ENCODE measurements at regions not wholly inside any gene's neighbourhood (a gene's known extent, or its start where the extent isn't known, plus 50 kb on each side); places are given as distances from the start of the nearest gene placed in this dataset.

DNA sequence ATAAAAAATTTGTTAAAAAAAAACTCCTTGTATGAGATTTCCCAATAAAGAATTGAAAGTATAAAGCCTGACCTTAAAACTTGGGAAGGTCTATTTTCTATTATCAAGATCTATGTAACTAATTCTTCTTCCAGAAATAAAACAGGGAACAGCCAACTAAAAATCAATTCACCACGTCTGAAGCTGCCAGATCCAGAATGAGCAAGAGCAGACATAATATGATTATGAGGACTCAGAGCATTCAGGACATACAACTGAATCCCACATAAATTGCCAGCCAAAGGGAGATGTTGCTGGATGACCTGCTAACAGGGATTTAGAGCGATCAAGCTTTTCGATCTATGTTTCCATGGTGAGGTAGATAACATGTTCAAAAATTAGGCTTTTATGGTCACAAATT lies 1151.3 kb upstream of the CADM2 start:
- H3K4me1 Mint-ChIP-seq (ENCODE audit: low read depth) = no peaks in the 10 kb centered on the region
- no peak for DNase-seq
- ChIA-PET POLR2A (no interaction called here), CTCF (no interaction called here)
- no peaks in the 10 kb centered on the region for H3K27me3 Mint-ChIP-seq
- intact Hi-C loops (cut with micrococcal nuclease) = no loop called here
- no peak overlapping the region for H3K4me3 Mint-ChIP-seq
- H3K9me3 Mint-ChIP-seq = peaks cover 15% of the 10 kb centered on the region
- no peaks in the 10 kb centered on the region for H3K36me3 Mint-ChIP-seq
- no peak overlapping the region for H3K27ac Mint-ChIP-seq

- no peak for DNase-seq
- Mint-ChIP-seq H3K27me3 (no peaks in the 10 kb centered on the region), H3K4me3 (no peak overlapping the region), H3K4me1 (ENCODE audit: low read depth) (no peaks in the 10 kb centered on the region), H3K9me3 (peaks cover 16% of the 10 kb centered on the region), H3K27ac (no peak overlapping the region), H3K36me3 (no peaks in the 10 kb centered on the region)
- intact Hi-C loops (cut with micrococcal nuclease) = no loop called here
- POLR2A ChIA-PET = no interaction called here
- CTCF ChIA-PET = no interaction called here
Measured at GRCh38 chr3:83813176-83813575, 1145.6 kb upstream of the CADM2 start.

DNA sequence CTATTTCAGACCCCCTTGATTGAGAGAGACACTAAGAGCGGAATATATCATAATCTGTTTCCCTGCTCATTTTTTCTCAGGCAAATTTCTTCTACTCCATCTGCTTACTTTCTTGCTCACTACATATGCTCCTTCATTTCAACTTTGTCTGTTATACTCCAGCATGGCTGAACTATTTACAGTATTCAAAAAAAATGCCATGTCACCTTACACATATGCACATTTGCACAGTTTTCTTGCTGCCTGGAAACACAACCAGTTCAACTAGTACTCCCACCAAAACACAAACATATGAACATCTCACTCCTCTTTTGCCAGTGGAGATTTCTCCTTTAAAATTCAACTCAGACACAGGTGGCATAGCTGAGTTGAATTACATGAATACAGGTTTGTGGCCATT lies 1142.1 kb upstream of the CADM2 start:
- Mint-ChIP-seq H3K27ac (no peak overlapping the region), H3K4me3 (no peak overlapping the region), H3K9me3 (peaks cover 8% of the 10 kb centered on the region), H3K27me3 (no peaks in the 10 kb centered on the region), H3K4me1 (ENCODE audit: low read depth) (no peaks in the 10 kb centered on the region), H3K36me3 (no peaks in the 10 kb centered on the region)
- POLR2A ChIA-PET = no interaction called here
- intact Hi-C loops (cut with micrococcal nuclease) = no loop called here
- CTCF ChIA-PET = no interaction called here
- DNase-seq = no peak

DNA sequence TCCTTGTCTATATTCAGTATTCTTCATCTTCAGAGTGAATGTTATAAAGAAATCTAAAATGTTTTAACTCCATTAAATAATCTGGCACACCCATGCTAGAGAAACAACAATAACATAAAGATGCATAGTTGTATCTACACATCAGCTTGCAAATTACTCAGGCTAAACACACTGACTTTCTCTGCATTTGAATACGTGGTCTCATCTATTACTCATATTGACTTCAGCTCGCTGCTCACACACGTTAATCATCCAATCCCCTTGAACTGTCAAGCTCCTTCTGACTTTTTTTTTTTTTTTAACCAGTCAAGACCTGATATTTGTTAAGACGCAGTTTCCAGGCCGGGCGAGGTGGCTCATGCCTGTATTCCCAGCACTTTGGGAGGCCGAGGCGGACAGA lies 1137.3 kb upstream of the CADM2 start:
- DNase-seq = no peak
- Mint-ChIP-seq H3K27me3 (no peaks in the 10 kb centered on the region), H3K9me3 (peaks cover 9% of the 10 kb centered on the region), H3K36me3 (no peaks in the 10 kb centered on the region), H3K4me3 (no peak overlapping the region), H3K4me1 (ENCODE audit: low read depth) (no peaks in the 10 kb centered on the region), H3K27ac (no peak overlapping the region)
- ChIA-PET POLR2A (no interaction called here), CTCF (no interaction called here)
- intact Hi-C loops (cut with micrococcal nuclease) = no loop called here

DNA sequence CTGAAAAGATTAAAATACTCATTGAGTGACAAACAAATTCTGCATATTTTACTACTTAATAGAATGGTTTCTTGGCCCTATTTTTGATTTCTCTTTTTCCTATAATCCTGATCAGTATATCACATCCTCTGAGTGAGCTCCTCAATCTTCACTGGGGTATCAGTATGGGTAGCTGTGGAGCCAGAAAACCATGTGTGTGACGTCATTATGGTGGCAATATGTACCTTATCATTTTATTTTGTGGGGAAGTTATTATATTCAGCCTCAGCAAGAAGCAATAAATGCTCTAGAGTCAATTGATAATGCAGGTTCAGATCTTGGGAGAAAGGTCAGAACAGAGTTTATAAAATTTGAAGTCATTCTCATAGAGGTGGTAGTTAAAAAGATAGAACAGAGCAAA lies 1135.7 kb upstream of the CADM2 start:
- Mint-ChIP-seq H3K27me3 (no peaks in the 10 kb centered on the region), H3K4me1 (ENCODE audit: low read depth) (no peaks in the 10 kb centered on the region), H3K4me3 (no peak overlapping the region), H3K36me3 (no peaks in the 10 kb centered on the region), H3K9me3 (peaks cover 9% of the 10 kb centered on the region), H3K27ac (no peak overlapping the region)
- CTCF ChIA-PET = no interaction called here
- no peak for DNase-seq
- POLR2A ChIA-PET = no interaction called here
- intact Hi-C loops (cut with micrococcal nuclease) = no loop called here

DNA sequence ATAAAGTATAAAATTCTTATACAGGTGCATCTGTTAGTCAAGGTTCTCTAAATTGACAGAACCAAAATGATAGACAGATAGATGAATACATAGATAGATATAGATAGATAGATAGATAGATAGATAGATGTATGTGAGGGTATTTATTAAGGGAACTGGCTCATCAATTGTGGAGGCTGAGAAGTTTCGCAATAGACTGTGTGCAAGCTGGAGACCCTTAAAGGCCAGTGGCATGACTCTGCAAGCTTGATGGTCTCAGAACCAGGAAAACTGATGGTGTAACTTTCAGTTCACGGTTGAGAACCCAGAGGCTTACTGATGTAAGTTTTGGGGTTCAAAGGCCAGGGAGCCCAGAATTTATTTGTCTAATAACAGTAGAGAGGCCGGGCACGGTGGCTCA lies 1123.7 kb upstream of the CADM2 start:
- Mint-ChIP-seq H3K4me3 (no peak overlapping the region), H3K9me3 (peaks cover 8% of the 10 kb centered on the region), H3K36me3 (no peaks in the 10 kb centered on the region), H3K27ac (no peak overlapping the region), H3K4me1 (ENCODE audit: low read depth) (no peaks in the 10 kb centered on the region), H3K27me3 (no peaks in the 10 kb centered on the region)
- DNase-seq = no peak
- ChIA-PET CTCF (no interaction called here), POLR2A (no interaction called here)
- intact Hi-C loops (cut with micrococcal nuclease) = no loop called here

DNA sequence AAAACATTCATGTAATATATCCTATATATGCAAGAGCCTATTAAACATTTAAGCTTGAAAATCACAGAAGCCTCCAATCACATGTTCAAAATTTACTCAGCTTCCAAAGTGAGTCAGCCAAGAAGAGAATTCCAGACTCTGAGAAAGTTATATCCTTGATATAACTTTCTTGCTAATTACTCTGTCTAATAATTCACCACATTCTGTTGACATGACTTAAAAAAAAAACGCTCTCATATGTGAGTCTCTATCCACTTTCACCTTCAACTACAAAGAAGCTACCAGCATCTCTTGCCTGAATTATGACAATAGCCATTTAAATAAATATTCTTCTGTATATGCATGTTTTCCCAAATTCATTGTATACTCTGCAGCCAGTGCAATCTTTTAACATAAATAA lies 1116.3 kb upstream of the CADM2 start:
- ChIA-PET CTCF (no interaction called here), POLR2A (no interaction called here)
- no peaks in the 10 kb centered on the region for H3K4me1 Mint-ChIP-seq (ENCODE audit: low read depth)
- H3K27me3 Mint-ChIP-seq = no peaks in the 10 kb centered on the region
- H3K36me3 Mint-ChIP-seq = no peaks in the 10 kb centered on the region
- intact Hi-C loops (cut with micrococcal nuclease) = no loop called here
- DNase-seq = no peak
- H3K4me3 Mint-ChIP-seq = no peak overlapping the region
- no peak overlapping the region for H3K27ac Mint-ChIP-seq
- peaks cover 10% of the 10 kb centered on the region for H3K9me3 Mint-ChIP-seq

DNA sequence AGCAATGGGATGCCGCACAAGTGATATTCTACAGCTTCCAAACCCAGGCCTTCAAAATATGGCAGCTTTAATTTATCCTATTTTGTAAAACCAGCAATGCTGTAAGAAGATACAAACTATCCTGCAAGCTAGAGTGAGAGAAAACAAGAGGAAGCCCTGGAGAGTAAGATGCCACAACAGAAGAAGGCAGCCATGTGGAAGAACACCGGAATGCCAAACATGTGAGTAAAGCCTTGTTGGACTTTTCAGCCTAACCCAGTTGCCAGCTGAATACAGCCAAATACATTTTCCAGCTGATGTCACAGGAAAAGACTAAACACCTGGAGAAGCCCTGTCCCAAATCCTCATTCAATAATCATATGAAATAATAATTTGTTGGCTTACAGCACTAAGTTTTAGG lies 1115.1 kb upstream of the CADM2 start:
- POLR2A ChIA-PET = no interaction called here
- no peak overlapping the region for H3K4me3 Mint-ChIP-seq
- intact Hi-C loops (cut with micrococcal nuclease) = no loop called here

GRCh38 chr3:83849106-83849730 lies 1109.6 kb upstream of the CADM2 start:
- intact Hi-C loops (cut with micrococcal nuclease) = no loop called here

More for the DNA sequence above, 1115.1 kb upstream of the CADM2 start:
- H3K36me3 Mint-ChIP-seq = no peaks in the 10 kb centered on the region
- no peak for DNase-seq
- H3K27me3 Mint-ChIP-seq = no peaks in the 10 kb centered on the region
- no peak overlapping the region for H3K27ac Mint-ChIP-seq
- CTCF ChIA-PET = no interaction called here
- no peaks in the 10 kb centered on the region for H3K4me1 Mint-ChIP-seq (ENCODE audit: low read depth)
- peaks cover 10% of the 10 kb centered on the region for H3K9me3 Mint-ChIP-seq

GRCh38 chr3:83863380-83863779 lies 1095.4 kb upstream of the CADM2 start:
- Mint-ChIP-seq H3K27ac (no peak overlapping the region), H3K4me1 (ENCODE audit: low read depth) (no peaks in the 10 kb centered on the region), H3K27me3 (no peaks in the 10 kb centered on the region), H3K36me3 (no peaks in the 10 kb centered on the region), H3K4me3 (no peak overlapping the region), H3K9me3 (peaks cover 23% of the 10 kb centered on the region)
- POLR2A ChIA-PET = no interaction called here
- no peak for DNase-seq
- intact Hi-C loops (cut with micrococcal nuclease) = no loop called here
- CTCF ChIA-PET = no interaction called here

More at GRCh38 chr3:83849106-83849730, 1109.6 kb upstream of the CADM2 start:
- no peak for DNase-seq
- ChIA-PET POLR2A (no interaction called here), CTCF (no interaction called here)
- Mint-ChIP-seq H3K4me1 (ENCODE audit: low read depth) (no peaks in the 10 kb centered on the region), H3K27ac (no peak overlapping the region), H3K4me3 (no peak overlapping the region), H3K27me3 (no peaks in the 10 kb centered on the region), H3K36me3 (no peaks in the 10 kb centered on the region), H3K9me3 (peaks cover 7% of the 10 kb centered on the region)

DNA sequence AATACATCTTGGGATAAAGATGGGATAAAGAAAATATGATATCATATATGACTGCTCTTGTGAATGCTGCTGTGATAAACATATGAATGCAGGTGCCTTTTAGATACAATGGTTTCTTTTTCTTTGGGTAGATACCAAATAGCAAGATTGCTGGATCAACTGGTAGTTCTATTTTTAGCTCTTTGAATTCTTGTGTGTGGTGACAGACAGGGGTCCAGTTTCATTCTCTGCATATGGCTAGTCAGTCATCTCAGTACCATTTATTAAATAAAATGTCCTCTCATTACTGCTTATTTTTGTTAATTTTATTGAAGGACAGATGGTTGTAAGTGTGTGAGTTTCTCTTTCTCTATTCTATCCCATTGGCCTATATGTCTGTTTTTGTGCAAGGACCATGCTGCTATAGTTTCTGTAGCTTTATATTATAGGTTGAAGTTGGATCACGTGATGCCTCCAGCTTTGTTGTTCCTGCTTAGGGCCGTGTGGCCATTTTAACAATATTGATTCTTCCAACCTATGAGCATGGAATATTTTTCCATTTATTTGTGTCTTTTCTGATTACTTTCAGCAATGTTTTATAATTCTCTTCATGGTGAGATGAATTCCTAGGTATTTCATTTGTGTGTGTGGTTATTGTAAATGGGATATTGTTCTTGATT lies 1089.8 kb upstream of the CADM2 start:
- no peak overlapping the region for H3K27ac Mint-ChIP-seq
- H3K9me3 Mint-ChIP-seq = peaks cover 4% of the 10 kb centered on the region
- POLR2A ChIA-PET = no interaction called here
- CTCF ChIA-PET = no interaction called here
- DNase-seq = no peak
- no peaks in the 10 kb centered on the region for H3K27me3 Mint-ChIP-seq
- intact Hi-C loops (cut with micrococcal nuclease) = no loop called here
- H3K4me3 Mint-ChIP-seq = no peak overlapping the region
- H3K36me3 Mint-ChIP-seq = no peaks in the 10 kb centered on the region
- no peaks in the 10 kb centered on the region for H3K4me1 Mint-ChIP-seq (ENCODE audit: low read depth)

DNA sequence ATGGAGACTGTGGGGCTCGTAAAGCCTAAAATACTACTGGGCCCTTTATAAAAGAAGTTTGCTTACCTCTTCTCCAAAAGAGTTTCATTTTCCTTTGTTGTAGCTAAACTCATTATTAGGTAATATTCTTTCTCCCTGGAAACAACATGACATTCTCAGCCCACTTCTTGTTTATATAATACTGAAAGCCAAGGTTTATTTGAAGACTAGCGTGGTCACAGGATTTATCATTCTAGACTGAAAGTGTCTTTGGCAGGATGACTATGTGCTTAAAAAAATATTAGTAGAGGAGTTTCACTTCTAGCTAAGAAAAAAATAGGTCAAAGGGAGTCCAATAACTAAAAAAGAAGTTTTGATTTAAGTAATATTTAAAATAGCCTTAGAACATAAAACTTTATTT lies 1085.2 kb upstream of the CADM2 start:
- no peaks in the 10 kb centered on the region for H3K36me3 Mint-ChIP-seq
- DNase-seq = no peak
- intact Hi-C loops (cut with micrococcal nuclease) = no loop called here
- ChIA-PET POLR2A (no interaction called here), CTCF (no interaction called here)
- no peak overlapping the region for H3K27ac Mint-ChIP-seq
- H3K9me3 Mint-ChIP-seq = peaks cover 9% of the 10 kb centered on the region
- no peaks in the 10 kb centered on the region for H3K4me1 Mint-ChIP-seq (ENCODE audit: low read depth)
- H3K4me3 Mint-ChIP-seq = no peak overlapping the region
- H3K27me3 Mint-ChIP-seq = no peaks in the 10 kb centered on the region

GRCh38 chr3:83877910-83878309 lies 1080.9 kb upstream of the CADM2 start:
- ChIA-PET POLR2A (no interaction called here), CTCF (no interaction called here)
- peaks cover 7% of the 10 kb centered on the region for H3K9me3 Mint-ChIP-seq
- intact Hi-C loops (cut with micrococcal nuclease) = no loop called here
- H3K36me3 Mint-ChIP-seq = no peaks in the 10 kb centered on the region
- no peaks in the 10 kb centered on the region for H3K4me1 Mint-ChIP-seq (ENCODE audit: low read depth)
- H3K4me3 Mint-ChIP-seq = no peak overlapping the region
- no peaks in the 10 kb centered on the region for H3K27me3 Mint-ChIP-seq
- H3K27ac Mint-ChIP-seq = no peak overlapping the region
- DNase-seq = no peak
